Breast epithelium (tissue), 4 donors: ENCODE measurements at regions not wholly inside any gene's neighbourhood (a gene's known extent, or its start where the extent isn't known, plus 50 kb on each side); places are given as distances from the start of the nearest gene placed in this dataset.
"Not testable (repeated sequence)": the region's sequence is repeated elsewhere in the genome, so short reads cannot be mapped to it uniquely, and the experiment has no call there.

Experiments used
- DNase-seq, 2 donors: peaks; one replicate each; pipeline ENCODE4 v3.0.0-alpha.2; 2019; ENCODE audit warnings: low spot score in 2 of 2
- H3K27ac ChIP-seq, 2 donors: fragments of 200-600 bp; sonication (generic) in 1 of 2; one replicate each; pipeline ENCODE4 v1.5.1; 2016 to 2019; ENCODE audit warnings: mild to moderate bottlenecking in 1 of 2
- H3K27me3 ChIP-seq, 2 donors: fragments of 200-600 bp; sonication (generic) in 1 of 2; one replicate each; pipeline versions ENCODE4 v1.5.1 to v1.6.0; 2017 to 2019; ENCODE audit warnings: control low read depth in 1 of 2, mild to moderate bottlenecking in 1 of 2
- H3K36me3 ChIP-seq: fragments of 200-600 bp; one replicate; pipeline ENCODE4 v1.5.1; 2019
- H3K4me1 ChIP-seq, 2 donors: fragments of 200-600 bp; sonication (generic); one replicate each; pipeline ENCODE4 v1.5.1; 2016 to 2019; ENCODE audit warnings: control low read depth in 1 of 2
- H3K4me3 ChIP-seq, 3 donors: fragments of 200-600 bp; sonication (generic); 1 replicate in 2 of 3; 2 replicates in 1 of 3; pipeline ENCODE4 v1.5.1; 2016 to 2019; ENCODE audit warnings: mild to moderate bottlenecking in 3 of 3, moderate library complexity in 2 of 3
- H3K9me3 ChIP-seq, 2 donors: fragments of 200-600 bp; sonication (generic) in 1 of 2; one replicate each; pipeline ENCODE4 v1.5.1; 2016 to 2019; ENCODE audit warnings: control low read depth in 1 of 2
- POLR2A ChIP-seq: fragments of 450-650 bp; IDR thresholded peaks from one replicate; pipeline ENCODE4 v1.6.1; 2016; ENCODE audit warnings: antibody characterized with exemption, mild to moderate bottlenecking, moderate library complexity
- POLR2AphosphoS5 ChIP-seq, 3 donors: sonication (generic); formaldehyde crosslinking; IDR thresholded peaks; one replicate each; pipeline ENCODE4 v1.6.1; 2017; ENCODE audit warnings: antibody characterized with exemption in 3 of 3
- intact Hi-C: fragments of 100-400 bp; cut with DNase I; formaldehyde crosslinking; loops from one replicate; pipeline ENCODE4 v1.15.1; 2023; ENCODE audit warnings: low total_unique reads
- TF ChIP-seq, protein P1 (sequence below), 3 donors: fragments of 450-650 bp; IDR thresholded peaks; one replicate each; pipeline ENCODE4 v1.5.1; 2016 to 2017; ENCODE audit warnings: antibody characterized with exemption in 3 of 3, mild to moderate bottlenecking in 3 of 3, moderate library complexity in 3 of 3

GRCh38 chr2:155546721-155547555 lies 785.6 kb downstream of the NR4A2 start:
- H3K36me3 ChIP-seq: no peaks in the 10 kb centered on the region

DNA sequence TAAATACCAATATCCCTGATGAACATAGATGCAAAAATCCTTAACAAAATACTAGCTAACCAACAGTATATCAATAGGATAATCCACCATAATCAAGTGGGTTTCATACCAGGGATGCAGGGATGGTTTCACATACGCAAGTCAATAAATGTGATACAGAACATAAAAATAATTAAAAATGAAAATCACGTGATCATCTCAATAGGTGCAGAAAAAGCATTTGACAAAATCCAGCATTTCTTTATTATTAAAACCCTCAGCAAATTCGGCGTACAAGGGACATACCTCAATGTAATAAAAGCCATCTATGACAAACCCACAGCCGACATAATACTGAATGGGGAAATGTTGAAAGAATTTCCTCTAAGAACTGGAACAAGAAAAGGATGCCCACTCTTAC lies 793.5 kb downstream of the NR4A2 start:
- H3K27ac ChIP-seq, DNase-seq, H3K4me1 ChIP-seq, H3K27me3 ChIP-seq, H3K9me3 ChIP-seq, H3K4me3 ChIP-seq, intact Hi-C loops, H3K36me3 ChIP-seq: not testable (repeated sequence)

More at GRCh38 chr2:155546721-155547555, 785.6 kb downstream of the NR4A2 start:
- DNase-seq: no peak
- intact Hi-C loops: no loop called here
- H3K4me3 ChIP-seq: peak overlapping the region; percentile 20 to 51 (median 43)
- no peaks in the 10 kb centered on the region for H3K27me3 ChIP-seq
- no peaks in the 10 kb centered on the region for H3K4me1 ChIP-seq
- H3K9me3 ChIP-seq: no peaks in the 10 kb centered on the region
- H3K27ac ChIP-seq: no peak overlapping the region
- TF ChIP-seq POLR2A (no peak), POLR2AphosphoS5 (IDR thresholded peaks at IDR 0.05) (no peak)
- TF ChIP-seq, protein P1, sequence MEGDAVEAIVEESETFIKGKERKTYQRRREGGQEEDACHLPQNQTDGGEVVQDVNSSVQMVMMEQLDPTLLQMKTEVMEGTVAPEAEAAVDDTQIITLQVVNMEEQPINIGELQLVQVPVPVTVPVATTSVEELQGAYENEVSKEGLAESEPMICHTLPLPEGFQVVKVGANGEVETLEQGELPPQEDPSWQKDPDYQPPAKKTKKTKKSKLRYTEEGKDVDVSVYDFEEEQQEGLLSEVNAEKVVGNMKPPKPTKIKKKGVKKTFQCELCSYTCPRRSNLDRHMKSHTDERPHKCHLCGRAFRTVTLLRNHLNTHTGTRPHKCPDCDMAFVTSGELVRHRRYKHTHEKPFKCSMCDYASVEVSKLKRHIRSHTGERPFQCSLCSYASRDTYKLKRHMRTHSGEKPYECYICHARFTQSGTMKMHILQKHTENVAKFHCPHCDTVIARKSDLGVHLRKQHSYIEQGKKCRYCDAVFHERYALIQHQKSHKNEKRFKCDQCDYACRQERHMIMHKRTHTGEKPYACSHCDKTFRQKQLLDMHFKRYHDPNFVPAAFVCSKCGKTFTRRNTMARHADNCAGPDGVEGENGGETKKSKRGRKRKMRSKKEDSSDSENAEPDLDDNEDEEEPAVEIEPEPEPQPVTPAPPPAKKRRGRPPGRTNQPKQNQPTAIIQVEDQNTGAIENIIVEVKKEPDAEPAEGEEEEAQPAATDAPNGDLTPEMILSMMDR (IDR thresholded peaks at IDR 0.05): no peak

- TF ChIP-seq POLR2A (no peak), POLR2AphosphoS5 (IDR thresholded peaks at IDR 0.05) (no peak)
- TF ChIP-seq, protein P1 (IDR thresholded peaks at IDR 0.05): no peak
- H3K27ac ChIP-seq: no peak overlapping the region
- H3K36me3 ChIP-seq: no peaks in the 10 kb centered on the region
- H3K27me3 ChIP-seq: no peaks in the 10 kb centered on the region
- DNase-seq: no peak
- H3K4me1 ChIP-seq: no peaks in the 10 kb centered on the region
- no peak overlapping the region for H3K4me3 ChIP-seq
- H3K9me3 ChIP-seq: no peaks in the 10 kb centered on the region
- intact Hi-C loops: no loop called here
These were observed 804.5 kb downstream of the NR4A2 start for GRCh38 chr2:155528034-155528433.

- Histone ChIP-seq H3K4me1 (no peaks in the 10 kb centered on the region), H3K9me3 (no peaks in the 10 kb centered on the region), H3K36me3 (no peaks in the 10 kb centered on the region), H3K27me3 (no peaks in the 10 kb centered on the region), H3K4me3 (no peak overlapping the region), H3K27ac (no peak overlapping the region)
- intact Hi-C loops: no loop called here
- TF ChIP-seq, protein P1 (IDR thresholded peaks at IDR 0.05): no peak
- TF ChIP-seq POLR2AphosphoS5 (IDR thresholded peaks at IDR 0.05) (no peak), POLR2A (no peak)
- no peak for DNase-seq
These were observed 807.3 kb downstream of the NR4A2 start for GRCh38 chr2:155525199-155525598.

- no peaks in the 10 kb centered on the region for H3K27me3 ChIP-seq
- H3K4me1 ChIP-seq: no peaks in the 10 kb centered on the region
- no peaks in the 10 kb centered on the region for H3K9me3 ChIP-seq
- intact Hi-C loops: no loop called here
- DNase-seq: no peak
- no peaks in the 10 kb centered on the region for H3K36me3 ChIP-seq
- no peak overlapping the region for H3K4me3 ChIP-seq
- no peak for TF ChIP-seq POLR2A
- TF ChIP-seq, protein P1 (IDR thresholded peaks at IDR 0.05): no peak
- TF ChIP-seq POLR2AphosphoS5 (IDR thresholded peaks at IDR 0.05): no peak
- H3K27ac ChIP-seq: no peak overlapping the region
These were observed 812.9 kb downstream of the NR4A2 start for GRCh38 chr2:155519529-155520130.
